WERI-Rb-1 (cell line): ENCODE measurements at regions not wholly inside any gene's neighbourhood (a gene's known extent, or its start where the extent isn't known, plus 50 kb on each side); places are given as distances from the start of the nearest gene placed in this dataset.

Experiments
- DNase-seq: peaks from one replicate; pipeline ENCODE4 v3.0.0-alpha.2; 2020
- H3K27ac ChIP-seq: fragments of 250-450 bp; sonication (Bioruptor Pico); 2 replicates; pipeline ENCODE4 v1.5.1; 2020; ENCODE audit warnings: mild to moderate bottlenecking, moderate library complexity
- H3K27me3 ChIP-seq: fragments of 250-450 bp; sonication (Bioruptor Pico); 2 replicates; pipeline ENCODE4 v1.5.1; 2021; ENCODE audit warnings: mild to moderate bottlenecking, low read depth, moderate library complexity; ENCODE audit not compliant: insufficient read depth, severe bottlenecking
- H3K36me3 ChIP-seq: fragments of 250-450 bp; sonication (Bioruptor Pico); 2 replicates; pipeline ENCODE4 v1.5.1; 2020; ENCODE audit warnings: mild to moderate bottlenecking, moderate library complexity
- H3K4me3 ChIP-seq: 2 replicates; pipeline ENCODE4 v1.5.1; 2011; ENCODE audit warnings: low read depth, mild to moderate bottlenecking, control low read depth, low read length
- H3K9me3 ChIP-seq: fragments of 250-450 bp; sonication (Bioruptor Pico); 2 replicates; pipeline ENCODE4 v1.5.1; 2021; ENCODE audit warnings: mild to moderate bottlenecking, moderate library complexity; ENCODE audit not compliant: severe bottlenecking
- TF ChIP-seq, protein P1 (sequence below): IDR thresholded peaks from 2 replicates; pipeline ENCODE4 v1.5.1; 2011; ENCODE audit warnings: low read depth, mild to moderate bottlenecking, control low read depth, inconsistent platforms, low read length

DNA sequence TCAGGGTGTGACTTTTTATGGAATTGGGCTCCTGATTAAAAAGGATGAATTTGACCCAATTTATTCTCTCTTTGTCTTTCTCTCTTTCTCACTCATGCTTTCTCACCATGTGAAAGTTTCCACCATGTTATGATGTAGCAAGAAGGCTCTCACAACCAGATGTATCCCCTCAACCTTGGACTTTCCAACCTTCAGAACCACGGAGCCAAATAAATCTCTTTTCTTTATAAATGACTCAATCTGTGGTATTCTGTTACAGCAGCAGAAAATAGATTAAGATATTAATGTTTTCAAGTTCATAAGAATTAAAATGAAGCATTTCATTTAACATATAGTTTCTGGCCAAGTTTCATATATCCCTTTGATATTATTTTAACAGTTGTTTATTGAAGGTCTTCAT, 698.5 kb downstream of the TRAM1L1 start:
- Histone ChIP-seq H3K36me3 (no peaks in the 10 kb centered on the region), H3K27me3 (no peaks in the 10 kb centered on the region), H3K27ac (no peak overlapping the region), H3K9me3 (no peaks in the 10 kb centered on the region), H3K4me3 (no peak overlapping the region)
- TF ChIP-seq, protein P1, sequence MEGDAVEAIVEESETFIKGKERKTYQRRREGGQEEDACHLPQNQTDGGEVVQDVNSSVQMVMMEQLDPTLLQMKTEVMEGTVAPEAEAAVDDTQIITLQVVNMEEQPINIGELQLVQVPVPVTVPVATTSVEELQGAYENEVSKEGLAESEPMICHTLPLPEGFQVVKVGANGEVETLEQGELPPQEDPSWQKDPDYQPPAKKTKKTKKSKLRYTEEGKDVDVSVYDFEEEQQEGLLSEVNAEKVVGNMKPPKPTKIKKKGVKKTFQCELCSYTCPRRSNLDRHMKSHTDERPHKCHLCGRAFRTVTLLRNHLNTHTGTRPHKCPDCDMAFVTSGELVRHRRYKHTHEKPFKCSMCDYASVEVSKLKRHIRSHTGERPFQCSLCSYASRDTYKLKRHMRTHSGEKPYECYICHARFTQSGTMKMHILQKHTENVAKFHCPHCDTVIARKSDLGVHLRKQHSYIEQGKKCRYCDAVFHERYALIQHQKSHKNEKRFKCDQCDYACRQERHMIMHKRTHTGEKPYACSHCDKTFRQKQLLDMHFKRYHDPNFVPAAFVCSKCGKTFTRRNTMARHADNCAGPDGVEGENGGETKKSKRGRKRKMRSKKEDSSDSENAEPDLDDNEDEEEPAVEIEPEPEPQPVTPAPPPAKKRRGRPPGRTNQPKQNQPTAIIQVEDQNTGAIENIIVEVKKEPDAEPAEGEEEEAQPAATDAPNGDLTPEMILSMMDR, result no peak
- no peak for DNase-seq

DNA sequence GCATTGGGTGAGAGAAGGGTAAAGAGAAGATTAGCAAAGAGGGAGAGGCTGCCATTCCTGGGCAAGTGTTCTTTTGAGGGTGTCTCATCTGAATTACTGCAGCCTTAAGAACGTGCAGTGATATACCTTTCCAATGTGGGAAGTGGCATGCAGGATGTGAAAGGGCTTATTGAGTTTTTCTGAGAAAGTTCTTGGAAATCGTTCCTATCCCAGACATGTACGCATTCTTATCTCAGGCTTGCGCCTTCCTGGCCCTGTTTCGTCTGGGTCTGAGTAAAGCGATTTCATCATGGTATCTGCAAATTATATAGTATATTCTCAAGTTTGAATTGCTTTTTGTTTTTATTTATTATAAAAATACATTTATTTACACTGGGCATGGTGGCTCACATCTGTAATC, 699.8 kb downstream of the TRAM1L1 start:
- H3K4me3 ChIP-seq, result no peak overlapping the region
- H3K36me3 ChIP-seq, result no peaks in the 10 kb centered on the region
- no peaks in the 10 kb centered on the region for H3K9me3 ChIP-seq
- DNase-seq, result no peak
- TF ChIP-seq, protein P1, result no peak
- H3K27ac ChIP-seq, result no peak overlapping the region
- H3K27me3 ChIP-seq, result no peaks in the 10 kb centered on the region

DNA sequence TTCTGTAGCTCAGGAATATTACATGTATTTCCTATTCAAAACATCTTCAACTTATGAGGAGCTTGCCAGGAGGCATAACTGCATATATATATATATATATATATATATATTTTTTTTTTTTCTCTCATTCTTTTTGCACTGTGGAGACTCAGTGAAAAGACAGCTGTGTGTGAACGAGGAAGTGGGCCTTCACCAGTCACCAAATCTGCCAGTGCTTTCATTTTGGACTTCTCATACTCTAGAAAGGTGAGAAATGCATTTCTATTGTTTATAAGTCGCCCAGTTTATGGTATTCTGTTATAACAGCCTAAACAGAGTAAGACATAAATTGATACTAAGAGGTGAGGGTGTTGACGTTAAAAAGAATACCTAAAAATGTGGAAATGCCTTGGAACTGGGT, 710.6 kb downstream of the TRAM1L1 start:
- no peak for DNase-seq
- H3K36me3 ChIP-seq, result no peaks in the 10 kb centered on the region
- TF ChIP-seq, protein P1, result no peak
- H3K27me3 ChIP-seq, result no peaks in the 10 kb centered on the region
- H3K4me3 ChIP-seq, result no peak overlapping the region
- H3K9me3 ChIP-seq, result no peaks in the 10 kb centered on the region
- no peak overlapping the region for H3K27ac ChIP-seq

DNA sequence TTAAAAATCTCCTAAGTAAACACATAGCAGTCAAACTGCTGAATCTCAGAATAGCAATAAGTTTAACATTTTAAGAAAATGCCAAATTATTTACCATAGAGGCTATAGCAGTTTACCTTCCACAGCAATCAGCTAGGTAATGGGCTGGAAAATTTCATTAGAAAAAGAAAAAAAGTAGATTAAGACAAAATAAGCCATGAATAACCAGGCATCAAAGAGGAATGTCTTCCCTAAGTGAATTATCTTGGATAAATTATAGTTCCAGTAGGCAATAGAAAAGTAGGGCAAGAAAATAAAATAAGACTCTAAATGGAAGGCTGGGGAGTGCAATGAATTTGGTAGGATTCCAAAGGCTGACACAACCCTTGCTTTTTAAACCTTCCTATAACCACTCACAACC, 722.8 kb downstream of the TRAM1L1 start:
- no peak for DNase-seq
- TF ChIP-seq, protein P1, result no peak
- Histone ChIP-seq H3K9me3 (no peaks in the 10 kb centered on the region), H3K4me3 (no peak overlapping the region), H3K27ac (no peak overlapping the region), H3K36me3 (no peaks in the 10 kb centered on the region), H3K27me3 (no peaks in the 10 kb centered on the region)

DNA sequence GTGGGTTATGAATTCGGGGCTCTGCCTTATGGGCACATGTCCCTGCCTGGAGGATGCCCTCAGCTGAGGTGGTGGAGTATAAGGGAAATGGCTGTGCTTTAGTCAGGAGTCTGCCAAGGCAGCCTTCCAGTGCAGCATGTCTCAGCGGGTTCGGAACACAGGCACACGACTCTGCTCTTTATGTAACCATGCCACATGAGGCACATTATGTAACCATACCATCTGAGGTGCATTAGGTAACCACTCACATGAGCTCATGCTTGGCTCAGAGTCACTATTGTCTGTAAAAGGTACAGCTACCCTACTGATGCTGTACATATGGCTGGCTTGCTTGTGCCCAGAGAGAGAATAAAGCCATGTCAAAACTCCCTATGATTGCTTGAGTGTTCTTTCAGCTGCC, 723.6 kb downstream of the TRAM1L1 start:
- Histone ChIP-seq H3K4me3 (no peak overlapping the region), H3K36me3 (no peaks in the 10 kb centered on the region)

More for the DNA sequence above, 723.6 kb downstream of the TRAM1L1 start:
- TF ChIP-seq, protein P1, result no peak
- Histone ChIP-seq H3K27ac (no peak overlapping the region), H3K27me3 (no peaks in the 10 kb centered on the region), H3K9me3 (no peaks in the 10 kb centered on the region)
- DNase-seq, result no peak
